GM12878 (cell line): ENCODE measurements at regions not wholly inside any gene's neighbourhood (a gene's known extent, or its start where the extent isn't known, plus 50 kb on each side); places are given as distances from the start of the nearest gene placed in this dataset.

ENCODE experiments used
- ATAC-seq: fragments of 200-7000 bp; cut with Tn5 transposase; 3 replicates; pipeline ENCODE4 v1.9.1; 2020; ENCODE audit warnings: mild to moderate bottlenecking, moderate library complexity
- BruUV-seq: library from RNA; stranded (reverse); fragments of 400-500 nt; replicated peaks from 2 replicates; lab custom pipeline; 2021; lab: Mats Ljungman, UMichigan
- CTCF ChIA-PET: fragments of 300-600 bp; sonication (Branson Sonifier 250); formaldehyde crosslinking; extraction: SDS; loops from one replicate; lab custom pipeline; 2021; ENCODE audit warnings: inconsistent platforms; lab: Yijun Ruan, JAX
- POLR2A ChIA-PET: fragments of 350-600 bp; formaldehyde crosslinking; extraction: SDS; loops from one replicate; lab custom pipeline; 2021; ENCODE audit warnings: inconsistent platforms; lab: Charles Lee
- RAD21 ChIA-PET: fragments of 300-600 bp; sonication (Branson Sonifier 250); formaldehyde crosslinking; loops from one replicate; lab custom pipeline; 2023; ENCODE audit warnings: antibody characterized with exemption; ENCODE audit not compliant: unreplicated experiment; lab: Charles Lee
- SMC1A ChIA-PET: fragments of 300-600 bp; sonication (Branson Sonifier 250); formaldehyde crosslinking; loops from one replicate; lab custom pipeline; 2023; ENCODE audit not compliant: unreplicated experiment, uncharacterized antibody; lab: Charles Lee
- DNase-seq: peaks from one replicate; pipeline ENCODE4 v3.0.0-alpha.2; 2011; ENCODE audit warnings: low read depth, low spot score
- FAIRE-seq: peaks from 3 replicates; lab custom pipeline; 2011; peaks lifted over from hg19 to GRCh38; lab: Jason Lieb, UNC
- H2AFZ ChIP-seq: 2 replicates; pipeline ENCODE4 v1.6.0; 2011; ENCODE audit warnings: low read depth, low read length, control low read depth; ENCODE audit not compliant: control insufficient read depth
- H3K27ac ChIP-seq: 2 replicates; pipeline ENCODE4 v1.5.1; 2011; ENCODE audit warnings: control low read depth; ENCODE audit not compliant: control insufficient read depth, insufficient read depth
- H3K27me3 ChIP-seq, 2 experiments: replicated peaks in 1 of 2; 2 replicates each; pipeline versions ENCODE4 v1.6.0 to v1.6.1; 2011; ENCODE audit warnings: low read length in 1 of 2; ENCODE audit not compliant: control insufficient read depth in 2 of 2, insufficient read depth in 2 of 2
- H3K36me3 ChIP-seq, 2 experiments: 2 replicates each; pipeline ENCODE4 v1.5.1; 2011; ENCODE audit warnings: low read length in 1 of 2; ENCODE audit not compliant: control insufficient read depth in 2 of 2, insufficient read depth in 2 of 2
- H3K4me1 ChIP-seq: 2 replicates; pipeline ENCODE4 v1.6.1; 2011; ENCODE audit warnings: mild to moderate bottlenecking, low read length, moderate library complexity, mixed read lengths; ENCODE audit not compliant: control insufficient read depth, insufficient read depth
- H3K4me2 ChIP-seq: 2 replicates; pipeline ENCODE4 v1.6.0; 2011; ENCODE audit warnings: control low read depth; ENCODE audit not compliant: control insufficient read depth, insufficient read depth
- H3K4me3 ChIP-seq: fragments of 200-600 bp; sonication (generic); 2 replicates; pipeline ENCODE4 v1.5.1; 2016
- H3K79me2 ChIP-seq: 2 replicates; pipeline ENCODE4 v1.6.0; 2011; ENCODE audit warnings: low read length; ENCODE audit not compliant: control insufficient read depth, insufficient read depth
- H3K9ac ChIP-seq: 2 replicates; pipeline ENCODE4 v1.8.0; 2011; ENCODE audit warnings: low read length, control low read depth, mixed read lengths; ENCODE audit not compliant: control insufficient read depth, insufficient read depth
- H3K9me3 ChIP-seq: replicated peaks from 3 replicates; pipeline ENCODE4 v1.5.1; 2011; ENCODE audit warnings: mild to moderate bottlenecking, low read length; ENCODE audit not compliant: control insufficient read depth, insufficient read depth
- H4K20me1 ChIP-seq: 2 replicates; pipeline ENCODE4 v1.6.0; 2011; ENCODE audit not compliant: control insufficient read depth, insufficient read depth
- BRCA1 ChIP-seq: IDR thresholded peaks from 2 replicates; pipeline ENCODE4 v1.6.1; 2011; ENCODE audit warnings: low read depth, low read length, improper control_type of control experiment
- FOS ChIP-seq: IDR thresholded peaks from 3 replicates; pipeline ENCODE4 v1.6.1; 2011; ENCODE audit warnings: borderline replicate concordance; ENCODE audit not compliant: insufficient read length; ENCODE audit errors: extremely low read depth
- PAX8 ChIP-seq: fragments of 450-650 bp; IDR thresholded peaks from 2 replicates; pipeline ENCODE4 v1.6.1; 2017; ENCODE audit warnings: mild to moderate bottlenecking, moderate library complexity
- POLR2AphosphoS5 ChIP-seq: IDR thresholded peaks from 2 replicates; pipeline ENCODE4 v1.6.1; 2011; ENCODE audit warnings: mild to moderate bottlenecking, low read length, inconsistent platforms
- TAF1 ChIP-seq: IDR thresholded peaks from 2 replicates; pipeline ENCODE4 v1.6.1; 2011; ENCODE audit warnings: mild to moderate bottlenecking, low read depth, low read length, borderline replicate concordance
- WGBS: methylation state at CpG from one replicate; pipeline ENCODE4 v1.1.6; 2016; ENCODE audit warnings: low lambda C conversion rate; ENCODE audit not compliant: insufficient replicate concordance, insufficient coverage; ENCODE audit errors: missing lambda C conversion rate; 5-methylcytosine and 5-hydroxymethylcytosine counted together
- in situ Hi-C: fragments of 300-500 bp; cut with MboI; formaldehyde crosslinking; loops from 9 replicates; pipeline ENCODE4 v1.14.3; 2018; ENCODE audit warnings: mixed read lengths
- intact Hi-C: fragments of 100-400 bp; cut with micrococcal nuclease; formaldehyde crosslinking; loops from one replicate; pipeline ENCODE4 v1.14.2; 2022; ENCODE audit not compliant: unreplicated experiment
- TF ChIP-seq, protein P1 (sequence below): fragments of 450-650 bp; IDR thresholded peaks from 2 replicates; pipeline ENCODE4 v1.6.1; 2016; ENCODE audit warnings: mild to moderate bottlenecking
- TF ChIP-seq, protein P2 (sequence below): IDR thresholded peaks from 2 replicates; pipeline ENCODE4 v1.6.1; 2011; ENCODE audit warnings: borderline replicate concordance, low read depth, mild to moderate bottlenecking, moderate library complexity, low read length; ENCODE audit not compliant: insufficient read depth, poor library complexity, severe bottlenecking
- TF ChIP-seq, protein P3 (sequence below): IDR thresholded peaks from 2 replicates; pipeline ENCODE4 v1.6.1; 2011; ENCODE audit warnings: low read depth, mild to moderate bottlenecking, low read length, moderate library complexity, borderline replicate concordance; ENCODE audit errors: extremely low read depth
- TF ChIP-seq, protein P4 (sequence below): fragments of 450-650 bp; IDR thresholded peaks from 2 replicates; pipeline ENCODE4 v1.6.1; 2017; ENCODE audit warnings: low read depth, mild to moderate bottlenecking, moderate library complexity
- TF ChIP-seq, protein P5 (sequence below): fragments of 450-650 bp; IDR thresholded peaks from 2 replicates; pipeline ENCODE4 v1.6.1; 2014; ENCODE audit warnings: mild to moderate bottlenecking

DNA sequence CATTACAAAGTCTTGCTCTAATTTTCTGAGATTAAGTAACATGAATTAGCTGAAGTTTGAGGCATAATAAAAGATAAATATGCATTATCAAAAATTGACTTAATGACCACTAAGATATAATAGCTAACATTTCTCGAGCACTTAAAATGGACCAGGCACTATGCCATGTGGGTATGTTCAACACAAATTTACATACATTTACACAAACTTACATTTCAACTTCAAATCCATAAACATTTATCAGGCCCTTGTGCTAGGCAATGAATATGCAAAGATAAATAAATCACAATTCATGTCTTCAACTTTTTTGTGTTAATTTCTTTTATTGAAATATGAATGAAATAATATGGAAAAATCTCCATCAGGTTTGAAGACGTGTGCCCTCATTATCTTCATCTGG lies 108.7 kb downstream of the GAS2L3 start:
- no peak for FAIRE-seq
- POLR2A ChIA-PET = no interaction called here
- no peak for ATAC-seq
- DNase-seq = no peak
- BruUV-seq = no TSS peak
- RAD21 ChIA-PET = no interaction called here
- CTCF ChIA-PET = interaction anchor here (0.8 to 3.0 kb wide), 2 partner anchors 10 to 128 kb away, joined by 3 to 13 read pairs; no protein-coding TSS in a partner anchor
- in situ Hi-C loops = no loop called here
- H3K4me3 ChIP-seq = no peak overlapping the region
- H3K4me1 ChIP-seq = no peaks in the 10 kb centered on the region
- H3K79me2 ChIP-seq = no peaks in the 10 kb centered on the region
- no peak overlapping the region for H3K9ac ChIP-seq
- SMC1A ChIA-PET = interaction anchor here (1.4 kb wide), 1 partner anchor 9 kb away, joined by 4 read pairs; no protein-coding TSS in a partner anchor
- TF ChIP-seq TAF1 (no peak), PAX8 (no peak), BRCA1 (no peak), POLR2AphosphoS5 (no peak), FOS (no peak)
- TF ChIP-seq, protein P1, sequence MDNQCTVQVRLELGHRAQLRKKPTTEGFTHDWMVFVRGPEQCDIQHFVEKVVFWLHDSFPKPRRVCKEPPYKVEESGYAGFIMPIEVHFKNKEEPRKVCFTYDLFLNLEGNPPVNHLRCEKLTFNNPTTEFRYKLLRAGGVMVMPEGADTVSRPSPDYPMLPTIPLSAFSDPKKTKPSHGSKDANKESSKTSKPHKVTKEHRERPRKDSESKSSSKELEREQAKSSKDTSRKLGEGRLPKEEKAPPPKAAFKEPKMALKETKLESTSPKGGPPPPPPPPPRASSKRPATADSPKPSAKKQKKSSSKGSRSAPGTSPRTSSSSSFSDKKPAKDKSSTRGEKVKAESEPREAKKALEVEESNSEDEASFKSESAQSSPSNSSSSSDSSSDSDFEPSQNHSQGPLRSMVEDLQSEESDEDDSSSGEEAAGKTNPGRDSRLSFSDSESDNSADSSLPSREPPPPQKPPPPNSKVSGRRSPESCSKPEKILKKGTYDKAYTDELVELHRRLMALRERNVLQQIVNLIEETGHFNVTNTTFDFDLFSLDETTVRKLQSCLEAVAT = no peak
- TF ChIP-seq, protein P2, sequence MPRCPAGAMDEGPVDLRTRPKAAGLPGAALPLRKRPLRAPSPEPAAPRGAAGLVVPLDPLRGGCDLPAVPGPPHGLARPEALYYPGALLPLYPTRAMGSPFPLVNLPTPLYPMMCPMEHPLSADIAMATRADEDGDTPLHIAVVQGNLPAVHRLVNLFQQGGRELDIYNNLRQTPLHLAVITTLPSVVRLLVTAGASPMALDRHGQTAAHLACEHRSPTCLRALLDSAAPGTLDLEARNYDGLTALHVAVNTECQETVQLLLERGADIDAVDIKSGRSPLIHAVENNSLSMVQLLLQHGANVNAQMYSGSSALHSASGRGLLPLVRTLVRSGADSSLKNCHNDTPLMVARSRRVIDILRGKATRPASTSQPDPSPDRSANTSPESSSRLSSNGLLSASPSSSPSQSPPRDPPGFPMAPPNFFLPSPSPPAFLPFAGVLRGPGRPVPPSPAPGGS = no peak
- TF ChIP-seq, protein P3, sequence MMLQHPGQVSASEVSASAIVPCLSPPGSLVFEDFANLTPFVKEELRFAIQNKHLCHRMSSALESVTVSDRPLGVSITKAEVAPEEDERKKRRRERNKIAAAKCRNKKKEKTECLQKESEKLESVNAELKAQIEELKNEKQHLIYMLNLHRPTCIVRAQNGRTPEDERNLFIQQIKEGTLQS = no peak
- TF ChIP-seq, protein P4, sequence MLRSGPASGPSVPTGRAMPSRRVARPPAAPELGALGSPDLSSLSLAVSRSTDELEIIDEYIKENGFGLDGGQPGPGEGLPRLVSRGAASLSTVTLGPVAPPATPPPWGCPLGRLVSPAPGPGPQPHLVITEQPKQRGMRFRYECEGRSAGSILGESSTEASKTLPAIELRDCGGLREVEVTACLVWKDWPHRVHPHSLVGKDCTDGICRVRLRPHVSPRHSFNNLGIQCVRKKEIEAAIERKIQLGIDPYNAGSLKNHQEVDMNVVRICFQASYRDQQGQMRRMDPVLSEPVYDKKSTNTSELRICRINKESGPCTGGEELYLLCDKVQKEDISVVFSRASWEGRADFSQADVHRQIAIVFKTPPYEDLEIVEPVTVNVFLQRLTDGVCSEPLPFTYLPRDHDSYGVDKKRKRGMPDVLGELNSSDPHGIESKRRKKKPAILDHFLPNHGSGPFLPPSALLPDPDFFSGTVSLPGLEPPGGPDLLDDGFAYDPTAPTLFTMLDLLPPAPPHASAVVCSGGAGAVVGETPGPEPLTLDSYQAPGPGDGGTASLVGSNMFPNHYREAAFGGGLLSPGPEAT = no peak
- TF ChIP-seq, protein P5, sequence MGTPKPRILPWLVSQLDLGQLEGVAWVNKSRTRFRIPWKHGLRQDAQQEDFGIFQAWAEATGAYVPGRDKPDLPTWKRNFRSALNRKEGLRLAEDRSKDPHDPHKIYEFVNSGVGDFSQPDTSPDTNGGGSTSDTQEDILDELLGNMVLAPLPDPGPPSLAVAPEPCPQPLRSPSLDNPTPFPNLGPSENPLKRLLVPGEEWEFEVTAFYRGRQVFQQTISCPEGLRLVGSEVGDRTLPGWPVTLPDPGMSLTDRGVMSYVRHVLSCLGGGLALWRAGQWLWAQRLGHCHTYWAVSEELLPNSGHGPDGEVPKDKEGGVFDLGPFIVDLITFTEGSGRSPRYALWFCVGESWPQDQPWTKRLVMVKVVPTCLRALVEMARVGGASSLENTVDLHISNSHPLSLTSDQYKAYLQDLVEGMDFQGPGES = no peak
- H3K27me3 ChIP-seq = no peaks in the 10 kb centered on the region
- H4K20me1 ChIP-seq = no peaks in the 10 kb centered on the region
- no peak overlapping the region for H3K4me2 ChIP-seq
- intact Hi-C loops = no loop called here
- H2AFZ ChIP-seq = no peak overlapping the region
- H3K9me3 ChIP-seq = peaks cover 2% of the 10 kb centered on the region; the same call in 1 of the 3 replicates
- H3K36me3 ChIP-seq = no peaks in the 10 kb centered on the region
- WGBS = 12% methylated on average over 2 of the region's 2 CpGs
- H3K27ac ChIP-seq = no peak overlapping the region
